CD4-positive, alpha-beta T cell (primary cell): ENCODE measurements at regions not wholly inside any gene's neighbourhood (a gene's known extent, or its start where the extent isn't known, plus 50 kb on each side); places are given as distances from the start of the nearest gene placed in this dataset.

ENCODE experiments used
- ATAC-seq: fragments of 200-7000 bp; cut with Tn5 transposase; one replicate; pipeline ENCODE4 v1.10.0; 2022; ENCODE audit warnings: mild to moderate bottlenecking; ENCODE audit not compliant: poor library complexity
- CTCF ChIA-PET: fragments of 350-600 bp; sonication (Branson Sonifier 250); formaldehyde crosslinking; loops from one replicate; lab custom pipeline; 2021; ENCODE audit warnings: antibody characterized with exemption, inconsistent platforms; lab: Charles Lee
- POLR2A ChIA-PET: fragments of 350-600 bp; sonication (Branson Sonifier 250); formaldehyde crosslinking; loops from one replicate; lab custom pipeline; 2021; ENCODE audit warnings: antibody characterized with exemption, inconsistent platforms; lab: Charles Lee
- DNase-seq, 14 experiments: peaks; one replicate each; pipeline ENCODE4 v3.0.0-alpha.2; 2013 to 2020; ENCODE audit warnings: mixed read lengths in 2 of 14
- H3K27ac ChIP-seq, 2 donors: one replicate each; pipeline versions ENCODE4 v1.5.1 to v1.7.0; 2013; ENCODE audit warnings: low read length in 2 of 2, low read depth in 1 of 2, mild to moderate bottlenecking in 1 of 2
- H3K27me3 ChIP-seq, 2 experiments: 1 replicate in 1 of 2; 2 replicates in 1 of 2; pipeline versions ENCODE4 v1.6.1 to v1.7.0; 2013; ENCODE audit warnings: low read length in 2 of 2, control low read depth in 1 of 2, mild to moderate bottlenecking in 1 of 2, moderate library complexity in 1 of 2; ENCODE audit not compliant: insufficient read depth in 2 of 2, control insufficient read depth in 1 of 2
- H3K36me3 ChIP-seq: one replicate; pipeline ENCODE4 v1.6.1; 2013; ENCODE audit warnings: low read length, control low read depth; ENCODE audit not compliant: insufficient read depth
- H3K4me1 ChIP-seq: one replicate; pipeline ENCODE4 v1.6.1; 2013; ENCODE audit warnings: low read length, control low read depth; ENCODE audit not compliant: insufficient read depth
- H3K4me3 ChIP-seq: one replicate; pipeline ENCODE4 v1.5.1; 2013; ENCODE audit warnings: mild to moderate bottlenecking, low read length, moderate library complexity
- H3K9me3 ChIP-seq, 2 experiments: 1 replicate in 1 of 2; 2 replicates in 1 of 2; pipeline versions ENCODE4 v1.6.1 to v1.7.0; 2013; ENCODE audit warnings: low read length in 2 of 2, mild to moderate bottlenecking in 2 of 2, control low read depth in 1 of 2, moderate library complexity in 1 of 2; ENCODE audit not compliant: control insufficient read depth in 1 of 2, insufficient read depth in 1 of 2
- H3K27ac Mint-ChIP-seq: one replicate; pipeline ENCODE4 v1.8.0; 2020; ENCODE audit warnings: mixed read lengths
- H3K27me3 Mint-ChIP-seq: one replicate; pipeline ENCODE4 v1.8.0; 2021; ENCODE audit warnings: mixed read lengths
- H3K36me3 Mint-ChIP-seq: one replicate; pipeline ENCODE4 v1.8.0; 2021; ENCODE audit warnings: low read depth, mixed read lengths
- H3K4me1 Mint-ChIP-seq: one replicate; pipeline ENCODE4 v1.8.0; 2021; ENCODE audit warnings: low read depth, mixed read lengths
- H3K4me3 Mint-ChIP-seq: one replicate; pipeline ENCODE4 v1.8.0; 2020; ENCODE audit warnings: mild to moderate bottlenecking, mixed read lengths
- H3K9me3 Mint-ChIP-seq: one replicate; pipeline ENCODE4 v1.8.0; 2020; ENCODE audit warnings: mixed read lengths
- CTCF ChIP-seq: fragments of 200-600 bp; IDR thresholded peaks from one replicate; pipeline ENCODE4 v1.8.0; 2022; ENCODE audit warnings: antibody characterized with exemption, mild to moderate bottlenecking
- intact Hi-C, 2 experiments: fragments of 100-400 bp; cut with DNase I in 1 of 2; cut with micrococcal nuclease in 1 of 2; formaldehyde crosslinking; loops; one replicate each; pipeline versions ENCODE4 v1.15.1 to v1.9.0; 2023 to 2025; cut with DNase I, micrococcal nuclease

- Mint-ChIP-seq H3K27ac (no peak overlapping the region), H3K36me3 (no peaks in the 10 kb centered on the region), H3K27me3 (no peaks in the 10 kb centered on the region), H3K4me1 (no peaks in the 10 kb centered on the region), H3K4me3 (no peak overlapping the region), H3K9me3 (no peaks in the 10 kb centered on the region)
- DNase-seq (no peak), ATAC-seq (no peak)
- no peak overlapping the region for H3K27ac ChIP-seq
- H3K36me3 ChIP-seq: no peaks in the 10 kb centered on the region
- no peaks in the 10 kb centered on the region for H3K27me3 ChIP-seq
- intact Hi-C loops: no loop called here
- ChIA-PET POLR2A (no interaction called here), CTCF (no interaction called here)
- peaks cover 0 to 26% of the 10 kb centered on the region in 2 experiments for H3K9me3 ChIP-seq
- H3K4me1 ChIP-seq: no peaks in the 10 kb centered on the region
- H3K4me3 ChIP-seq: no peak overlapping the region
- no peak for TF ChIP-seq CTCF
Observed at GRCh38 chr4:8772499-8773123, 99.0 kb downstream of the HMX1 start.

GRCh38 chr4:8771666-8772065 is 100.0 kb downstream of the HMX1 start:
- Mint-ChIP-seq H3K4me3 (no peak overlapping the region), H3K27ac (no peak overlapping the region), H3K27me3 (no peaks in the 10 kb centered on the region), H3K4me1 (no peaks in the 10 kb centered on the region), H3K9me3 (no peaks in the 10 kb centered on the region), H3K36me3 (no peaks in the 10 kb centered on the region)
- Histone ChIP-seq H3K4me3 (no peak overlapping the region), H3K27ac (no peak overlapping the region), H3K9me3 (peaks cover 0 to 22% of the 10 kb centered on the region in 2 experiments), H3K27me3 (no peaks in the 10 kb centered on the region), H3K36me3 (no peaks in the 10 kb centered on the region), H3K4me1 (no peaks in the 10 kb centered on the region)
- intact Hi-C loops: no loop called here
- ChIA-PET CTCF (no interaction called here), POLR2A (no interaction called here)
- no peak for TF ChIP-seq CTCF
- ATAC-seq (no peak), DNase-seq (no peak)

GRCh38 chr4:8771258-8771590 is 100.4 kb downstream of the HMX1 start:
- H3K9me3 Mint-ChIP-seq: no peaks in the 10 kb centered on the region
- no peak overlapping the region for H3K27ac ChIP-seq
- H3K27me3 Mint-ChIP-seq: no peaks in the 10 kb centered on the region
- DNase-seq: no peak
- H3K27me3 ChIP-seq: peaks cover 0 to 2% of the 10 kb centered on the region in 2 experiments
- H3K4me3 Mint-ChIP-seq: no peak overlapping the region
- intact Hi-C loops: no loop called here
- ATAC-seq: no peak
- no peaks in the 10 kb centered on the region for H3K4me1 ChIP-seq
- no peak overlapping the region for H3K27ac Mint-ChIP-seq
- no peak overlapping the region for H3K4me3 ChIP-seq
- no peaks in the 10 kb centered on the region for H3K36me3 ChIP-seq
- no peaks in the 10 kb centered on the region for H3K36me3 Mint-ChIP-seq
- no peak for TF ChIP-seq CTCF
- POLR2A ChIA-PET: no interaction called here
- no peaks in the 10 kb centered on the region for H3K4me1 Mint-ChIP-seq
- peaks cover 0 to 17% of the 10 kb centered on the region in 2 experiments for H3K9me3 ChIP-seq
- CTCF ChIA-PET: no interaction called here
